Activated CD8-positive, alpha-beta T cell treated with anti-CD3 and anti-CD28 coated beads, Interleukin-2, amount 10 ng/mL, durations not matched to agents 7 days and 5 days (primary cell): ENCODE measurements at regions not wholly inside any gene's neighbourhood (a gene's known extent, or its start where the extent isn't known, plus 50 kb on each side); places are given as distances from the start of the nearest gene placed in this dataset.

ENCODE experiments used
- ATAC-seq: fragments of 150-1000 bp; cut with Tn5 transposase; one replicate; pipeline ENCODE4 v1.10.0; 2021; ENCODE audit warnings: moderate library complexity
- CTCF ChIA-PET: fragments of 350-600 bp; sonication (Branson Sonifier 250); formaldehyde crosslinking; loops from one replicate; lab custom pipeline; 2021; ENCODE audit warnings: antibody characterized with exemption; lab: Charles Lee
- POLR2A ChIA-PET: fragments of 350-600 bp; sonication (Branson Sonifier 250); formaldehyde crosslinking; loops from one replicate; lab custom pipeline; 2021; ENCODE audit warnings: antibody characterized with exemption; lab: Charles Lee
- DNase-seq: peaks from one replicate; pipeline ENCODE4 v3.0.0-alpha.2; 2020
- H3K27ac Mint-ChIP-seq: one replicate; pipeline ENCODE4 v1.8.0; 2021; ENCODE audit warnings: mild to moderate bottlenecking, mixed read lengths
- H3K27me3 Mint-ChIP-seq: one replicate; pipeline ENCODE4 v1.8.0; 2021; ENCODE audit warnings: low read depth, mixed read lengths
- H3K36me3 Mint-ChIP-seq: one replicate; pipeline ENCODE4 v1.8.0; 2021; ENCODE audit warnings: low read depth, mixed read lengths
- H3K4me1 Mint-ChIP-seq: one replicate; pipeline ENCODE4 v1.8.0; 2021; ENCODE audit warnings: low read depth, mixed read lengths
- H3K4me3 Mint-ChIP-seq: one replicate; pipeline ENCODE4 v1.8.0; 2021; ENCODE audit warnings: mild to moderate bottlenecking, mixed read lengths
- H3K9me3 Mint-ChIP-seq: one replicate; pipeline ENCODE4 v1.8.0; 2022; ENCODE audit warnings: mixed read lengths; ENCODE audit not compliant: insufficient read depth

- ATAC-seq (no peak), DNase-seq (no peak)
- Mint-ChIP-seq H3K27me3 (peaks cover 5% of the 10 kb centered on the region), H3K36me3 (no peaks in the 10 kb centered on the region), H3K9me3 (no peaks in the 10 kb centered on the region), H3K27ac (no peak overlapping the region), H3K4me1 (peaks cover 2% of the 10 kb centered on the region), H3K4me3 (no peak overlapping the region)
- ChIA-PET CTCF (no interaction called here), POLR2A (interaction anchor here (0.6 kb wide), 1 partner anchor 18 kb away, joined by 4 read pairs; no protein-coding TSS in a partner anchor)
These were observed 262.1 kb downstream of the HACE1 start for GRCh38 chr6:104597541-104598050.

GRCh38 chr6:104596091-104596490 lies 263.6 kb downstream of the HACE1 start:
- CTCF ChIA-PET: no interaction called here

GRCh38 chr6:104595311-104595820 lies 264.4 kb downstream of the HACE1 start:
- no peaks in the 10 kb centered on the region for H3K36me3 Mint-ChIP-seq
- ATAC-seq (no peak), DNase-seq (no peak)
- H3K9me3 Mint-ChIP-seq: no peaks in the 10 kb centered on the region
- ChIA-PET CTCF (no interaction called here), POLR2A (no interaction called here)
- no peaks in the 10 kb centered on the region for H3K4me1 Mint-ChIP-seq
- H3K27ac Mint-ChIP-seq: no peak overlapping the region
- H3K27me3 Mint-ChIP-seq: peaks cover 6% of the 10 kb centered on the region
- no peak overlapping the region for H3K4me3 Mint-ChIP-seq

More at GRCh38 chr6:104596091-104596490, 263.6 kb downstream of the HACE1 start:
- H3K4me1 Mint-ChIP-seq: no peaks in the 10 kb centered on the region
- DNase-seq (no peak), ATAC-seq (no peak)
- no peaks in the 10 kb centered on the region for H3K36me3 Mint-ChIP-seq
- no peak overlapping the region for H3K27ac Mint-ChIP-seq
- no peak overlapping the region for H3K4me3 Mint-ChIP-seq
- no peaks in the 10 kb centered on the region for H3K9me3 Mint-ChIP-seq
- peaks cover 5% of the 10 kb centered on the region for H3K27me3 Mint-ChIP-seq
- POLR2A ChIA-PET: no interaction called here

GRCh38 chr6:104591573-104592334 lies 268.0 kb downstream of the HACE1 start:
- ChIA-PET CTCF (no interaction called here), POLR2A (no interaction called here)
- no peaks in the 10 kb centered on the region for H3K9me3 Mint-ChIP-seq
- ATAC-seq (no peak), DNase-seq (no peak)
- H3K36me3 Mint-ChIP-seq: no peaks in the 10 kb centered on the region
- no peak overlapping the region for H3K27ac Mint-ChIP-seq
- no peak overlapping the region for H3K4me3 Mint-ChIP-seq
- H3K27me3 Mint-ChIP-seq: peaks cover 6% of the 10 kb centered on the region
- no peaks in the 10 kb centered on the region for H3K4me1 Mint-ChIP-seq

- Mint-ChIP-seq H3K36me3 (no peaks in the 10 kb centered on the region), H3K27ac (no peak overlapping the region), H3K4me1 (no peaks in the 10 kb centered on the region), H3K4me3 (no peak overlapping the region), H3K27me3 (peaks cover 5% of the 10 kb centered on the region), H3K9me3 (no peaks in the 10 kb centered on the region)
- ATAC-seq: no peak
- POLR2A ChIA-PET: no interaction called here
- no peak for DNase-seq
- CTCF ChIA-PET: no interaction called here
These were observed 269.8 kb downstream of the HACE1 start for GRCh38 chr6:104589940-104590339.

GRCh38 chr6:104585646-104586045 lies 274.1 kb downstream of the HACE1 start:
- H3K36me3 Mint-ChIP-seq: no peaks in the 10 kb centered on the region
- H3K27ac Mint-ChIP-seq: no peak overlapping the region
- no peaks in the 10 kb centered on the region for H3K4me1 Mint-ChIP-seq
- ChIA-PET CTCF (no interaction called here), POLR2A (no interaction called here)
- H3K27me3 Mint-ChIP-seq: peaks cover 3% of the 10 kb centered on the region
- H3K9me3 Mint-ChIP-seq: no peaks in the 10 kb centered on the region
- ATAC-seq: no peak
- no peak for DNase-seq
- H3K4me3 Mint-ChIP-seq: no peak overlapping the region

GRCh38 chr6:104580452-104580851 lies 279.3 kb downstream of the HACE1 start:
- POLR2A ChIA-PET: no interaction called here
- no peak for ATAC-seq
- DNase-seq: no peak
- no peaks in the 10 kb centered on the region for H3K4me1 Mint-ChIP-seq
- H3K27me3 Mint-ChIP-seq: peaks cover 1% of the 10 kb centered on the region
- H3K27ac Mint-ChIP-seq: no peak overlapping the region
- H3K9me3 Mint-ChIP-seq: no peaks in the 10 kb centered on the region
- CTCF ChIA-PET: no interaction called here
- no peak overlapping the region for H3K4me3 Mint-ChIP-seq
- no peaks in the 10 kb centered on the region for H3K36me3 Mint-ChIP-seq

GRCh38 chr6:104579310-104579863 lies 280.3 kb downstream of the HACE1 start:
- H3K4me1 Mint-ChIP-seq: no peaks in the 10 kb centered on the region
- H3K36me3 Mint-ChIP-seq: no peaks in the 10 kb centered on the region
- ChIA-PET POLR2A (no interaction called here), CTCF (no interaction called here)
- no peak overlapping the region for H3K27ac Mint-ChIP-seq
- DNase-seq (no peak), ATAC-seq (no peak)
- no peaks in the 10 kb centered on the region for H3K9me3 Mint-ChIP-seq
- peaks cover 1% of the 10 kb centered on the region for H3K27me3 Mint-ChIP-seq
- no peak overlapping the region for H3K4me3 Mint-ChIP-seq

GRCh38 chr6:104575536-104575935 lies 284.2 kb downstream of the HACE1 start:
- no peaks in the 10 kb centered on the region for H3K36me3 Mint-ChIP-seq
- CTCF ChIA-PET: no interaction called here
- H3K4me1 Mint-ChIP-seq: no peaks in the 10 kb centered on the region

GRCh38 chr6:104574135-104574750 lies 285.5 kb downstream of the HACE1 start:
- ChIA-PET POLR2A (no interaction called here), CTCF (no interaction called here)
- Mint-ChIP-seq H3K9me3 (no peaks in the 10 kb centered on the region), H3K4me3 (no peak overlapping the region), H3K27ac (no peak overlapping the region), H3K36me3 (no peaks in the 10 kb centered on the region), H3K4me1 (no peaks in the 10 kb centered on the region), H3K27me3 (peaks cover 2% of the 10 kb centered on the region)
- DNase-seq: no peak
- ATAC-seq: no peak

More at GRCh38 chr6:104575536-104575935, 284.2 kb downstream of the HACE1 start:
- Mint-ChIP-seq H3K9me3 (no peaks in the 10 kb centered on the region), H3K4me3 (no peak overlapping the region), H3K27me3 (peaks cover 2% of the 10 kb centered on the region), H3K27ac (no peak overlapping the region)
- POLR2A ChIA-PET: no interaction called here
- DNase-seq (no peak), ATAC-seq (no peak)

GRCh38 chr6:104573350-104573749 lies 286.4 kb downstream of the HACE1 start:
- Mint-ChIP-seq H3K4me1 (no peaks in the 10 kb centered on the region), H3K4me3 (no peak overlapping the region), H3K9me3 (no peaks in the 10 kb centered on the region), H3K36me3 (no peaks in the 10 kb centered on the region), H3K27ac (no peak overlapping the region), H3K27me3 (peaks cover 2% of the 10 kb centered on the region)
- ChIA-PET CTCF (no interaction called here), POLR2A (no interaction called here)
- DNase-seq: no peak
- ATAC-seq: no peak

GRCh38 chr6:104572901-104573300 lies 286.8 kb downstream of the HACE1 start:
- Mint-ChIP-seq H3K27me3 (peaks cover 2% of the 10 kb centered on the region), H3K27ac (no peak overlapping the region), H3K4me1 (no peaks in the 10 kb centered on the region), H3K36me3 (no peaks in the 10 kb centered on the region), H3K4me3 (no peak overlapping the region), H3K9me3 (no peaks in the 10 kb centered on the region)
- ATAC-seq (no peak), DNase-seq (no peak)
- CTCF ChIA-PET: interaction anchor here (0.9 kb wide), 1 partner anchor 48 kb away, joined by 3 read pairs; no protein-coding TSS in a partner anchor
- POLR2A ChIA-PET: no interaction called here
